ENCODE measurements at regions not wholly inside any gene's neighbourhood (a gene's known extent, or its start where the extent isn't known, plus 50 kb on each side); places are given as distances from the start of the nearest gene placed in this dataset.

GRCh38 chr15:95095250-95095649 lies 863.9 kb downstream of the MCTP2 start (continued):
- TF ChIP-seq CHD7 (IDR thresholded peaks at IDR 0.05; ENCODE audit: insufficient replicate concordance, low read length) (no peak), SP1 (IDR thresholded peaks at IDR 0.05; ENCODE audit: low read depth, low read length) (no peak), SIRT6 (IDR thresholded peaks at IDR 0.05; ENCODE audit: low read length) (no peak), NANOG (IDR thresholded peaks at IDR 0.05; ENCODE audit: insufficient read depth, low read depth, low read length, poor library complexity, severe bottlenecking) (no peak), ATF2 (IDR thresholded peaks at IDR 0.05; ENCODE audit: low read length) (no peak), CBX8 (IDR thresholded peaks at IDR 0.05; ENCODE audit: borderline replicate concordance, low read depth, low read length) (no peak)

Data from H1 (cell line).